ENCODE measurements at regions not wholly inside any gene's neighbourhood (a gene's known extent, or its start where the extent isn't known, plus 50 kb on each side); places are given as distances from the start of the nearest gene placed in this dataset.

GRCh38 chr3:116969646-116970045, 260.1 kb downstream of the TUSC7 start:
- no peak for ATAC-seq
- TF ChIP-seq BACH2 (CRISPR knock-in tag; IDR thresholded peaks at IDR 0.05; ENCODE audit: borderline replicate concordance) (no peak), ZNF70 (CRISPR knock-in tag; IDR thresholded peaks at IDR 0.05) (no peak), CSRNP3 (CRISPR knock-in tag; IDR thresholded peaks at IDR 0.05) (no peak), SNAI2 (CRISPR knock-in tag; IDR thresholded peaks at IDR 0.05) (no peak), ISL1 (CRISPR knock-in tag; IDR thresholded peaks at IDR 0.05) (no peak), PPARA (CRISPR knock-in tag; IDR thresholded peaks at IDR 0.05; ENCODE audit: borderline replicate concordance) (no peak), TOX (CRISPR knock-in tag; IDR thresholded peaks at IDR 0.05; ENCODE audit: borderline replicate concordance) (no peak), ESRRG (CRISPR knock-in tag; IDR thresholded peaks at IDR 0.05) (no peak), TSHZ2 (CRISPR knock-in tag; IDR thresholded peaks at IDR 0.05) (no peak), ZNF565 (CRISPR knock-in tag; conservative IDR thresholded peaks at IDR 0.05; ENCODE audit: low read depth) (no peak), ZFP3 (CRISPR knock-in tag; IDR thresholded peaks at IDR 0.05) (no peak), OSR1 (CRISPR knock-in tag; IDR thresholded peaks at IDR 0.05) (no peak), ZNF8 (CRISPR knock-in tag; IDR thresholded peaks at IDR 0.05) (no peak), ZC3H10 (CRISPR knock-in tag; IDR thresholded peaks at IDR 0.05) (no peak), ZFP30 (CRISPR knock-in tag; IDR thresholded peaks at IDR 0.05) (no peak)

GRCh38 chr3:116971531-116971930, 262.0 kb downstream of the TUSC7 start:
- TF ChIP-seq PATZ1 (CRISPR knock-in tag; IDR thresholded peaks at IDR 0.05; ENCODE audit: borderline replicate concordance), result no peak
- no peak for TF ChIP-seq BACH2 (CRISPR knock-in tag; IDR thresholded peaks at IDR 0.05; ENCODE audit: borderline replicate concordance)
- TF ChIP-seq TSHZ2 (CRISPR knock-in tag; IDR thresholded peaks at IDR 0.05), result peak; percentile 78
- TF ChIP-seq ISL1 (CRISPR knock-in tag; IDR thresholded peaks at IDR 0.05), result peak; percentile 77
- TF ChIP-seq ESRRG (CRISPR knock-in tag; IDR thresholded peaks at IDR 0.05), result 0 out of 2 replicates have a peak, but pooled peaks have one; percentile 47
- TF ChIP-seq ZNF70 (CRISPR knock-in tag; IDR thresholded peaks at IDR 0.05), result 0 out of 2 replicates have a peak, but pooled peaks have one; percentile 49
- TF ChIP-seq OSR1 (CRISPR knock-in tag; IDR thresholded peaks at IDR 0.05), result no peak
- TF ChIP-seq SNAI2 (CRISPR knock-in tag; IDR thresholded peaks at IDR 0.05), result no peak
- no peak for TF ChIP-seq ZFP30 (CRISPR knock-in tag; IDR thresholded peaks at IDR 0.05)
- no peak for TF ChIP-seq ZC3H10 (CRISPR knock-in tag; IDR thresholded peaks at IDR 0.05)
- peak; percentile 79 for TF ChIP-seq TCF4 (CRISPR knock-in tag; IDR thresholded peaks at IDR 0.05; ENCODE audit: borderline replicate concordance)
- TF ChIP-seq ARNTL (CRISPR knock-in tag; IDR thresholded peaks at IDR 0.05; ENCODE audit: borderline replicate concordance, low read depth), result no peak
- peak; percentile 89 for ATAC-seq

- ATAC-seq, result no peak
- TF ChIP-seq CREB5 (CRISPR knock-in tag; IDR thresholded peaks at IDR 0.05; ENCODE audit: low read depth) (no peak), GLIS3 (CRISPR knock-in tag; IDR thresholded peaks at IDR 0.05) (no peak), ZC3H10 (CRISPR knock-in tag; IDR thresholded peaks at IDR 0.05) (no peak), RARB (CRISPR knock-in tag; IDR thresholded peaks at IDR 0.05) (no peak), ESRRG (CRISPR knock-in tag; IDR thresholded peaks at IDR 0.05) (no peak), TOX (CRISPR knock-in tag; IDR thresholded peaks at IDR 0.05; ENCODE audit: borderline replicate concordance) (no peak), OSR1 (CRISPR knock-in tag; IDR thresholded peaks at IDR 0.05) (no peak), TCF4 (CRISPR knock-in tag; IDR thresholded peaks at IDR 0.05; ENCODE audit: borderline replicate concordance) (no peak)
Measured at GRCh38 chr3:116974702-116975101, 265.1 kb downstream of the TUSC7 start.

Measured in SK-N-SH treated with all-trans-retinoic acid at 6 μM for 48 hours (cell line).